Spleen (tissue), 11 donors: ENCODE measurements at regions not wholly inside any gene's neighbourhood (a gene's known extent, or its start where the extent isn't known, plus 50 kb on each side); places are given as distances from the start of the nearest gene placed in this dataset.

Experiments
- DNase-seq: peaks from one replicate; pipeline ENCODE4 v3.0.0-alpha.2; 2020
- H3K27ac ChIP-seq, 8 donors: fragments of 200-600 bp; sonication (generic) in 7 of 8; 1 replicate in 4 of 8; 2 replicates in 4 of 8; pipeline versions ENCODE4 v1.5.0 to v1.8.0; 2016 to 2021; ENCODE audit warnings: inconsistent platforms in 4 of 8, mild to moderate bottlenecking in 4 of 8, moderate library complexity in 1 of 8
- H3K27me3 ChIP-seq, 7 donors: fragments of 200-600 bp; sonication (generic) in 6 of 7; replicated peaks in 1 of 7; 1 replicate in 4 of 7; 2 replicates in 3 of 7; pipeline versions ENCODE4 v1.5.0 to v1.8.0; 2016 to 2021; ENCODE audit warnings: inconsistent platforms in 3 of 7, mild to moderate bottlenecking in 1 of 7
- H3K36me3 ChIP-seq, 6 donors: fragments of 200-600 bp; sonication (generic) in 5 of 6; 1 replicate in 4 of 6; 2 replicates in 2 of 6; pipeline versions ENCODE4 v1.5.0 to v1.8.0; 2016 to 2021; ENCODE audit warnings: inconsistent platforms in 2 of 6
- H3K4me1 ChIP-seq, 6 donors: fragments of 200-600 bp; sonication (generic) in 5 of 6; 1 replicate in 3 of 6; 2 replicates in 3 of 6; pipeline versions ENCODE4 v1.5.0 to v1.8.0; 2016 to 2021; ENCODE audit warnings: inconsistent platforms in 3 of 6
- H3K4me3 ChIP-seq, 8 donors: fragments of 200-600 bp; sonication (generic) in 7 of 8; 1 replicate in 4 of 8; 2 replicates in 4 of 8; pipeline versions ENCODE4 v1.5.0 to v1.8.0; 2016 to 2021; ENCODE audit warnings: inconsistent platforms in 4 of 8, mild to moderate bottlenecking in 4 of 8, moderate library complexity in 2 of 8
- H3K9me3 ChIP-seq, 8 donors: fragments of 200-600 bp; sonication (generic) in 7 of 8; 1 replicate in 4 of 8; 2 replicates in 4 of 8; pipeline versions ENCODE4 v1.5.0 to v1.8.0; 2016 to 2021; ENCODE audit warnings: inconsistent platforms in 4 of 8
- POLR2A ChIP-seq, 3 donors: fragments of 450-650 bp; IDR thresholded peaks; one replicate each; pipeline ENCODE4 v1.5.1; 2017; ENCODE audit warnings: antibody characterized with exemption in 3 of 3, mild to moderate bottlenecking in 1 of 3
- POLR2AphosphoS5 ChIP-seq, 3 donors: sonication (generic); formaldehyde crosslinking; IDR thresholded peaks; one replicate each; pipeline ENCODE4 v1.5.1; 2017; ENCODE audit warnings: antibody characterized with exemption in 3 of 3
- WGBS, 5 donors: extraction: QIAGEN DNeasy Blood & Tissue Kit in 3 of 5; methylation state at CpG; one replicate each; pipeline versions ENCODE4 v1.1.5 to v1.1.7; 2013 to 2018; 5-methylcytosine and 5-hydroxymethylcytosine counted together
- intact Hi-C: fragments of 100-400 bp; cut with DNase I; formaldehyde crosslinking; loops from one replicate; pipeline ENCODE4 v1.15.0; 2023; ENCODE audit warnings: low total_unique reads
- TF ChIP-seq, protein P1 (sequence below), 11 experiments: fragments of 200-600 bp in 7 of 11; fragments of 450-650 bp in 4 of 11; sonication (generic) in 4 of 11; IDR thresholded peaks in 8 of 11; conservative IDR thresholded peaks in 3 of 11; 1 replicate in 7 of 11; 2 replicates in 4 of 11; pipeline versions ENCODE4 v1.4.0 to v1.8.0; 2016 to 2021; ENCODE audit warnings: antibody characterized with exemption in 11 of 11, inconsistent platforms in 4 of 11, mild to moderate bottlenecking in 1 of 11
- donor health status: healthy with polysubstance abuse.
- donor health status: DM: no; HTN: no; CAD: no; lungs with moderate emphysema.
- donor health status: DM: no; HTN: no; CAD: no.
- donor health status: Bipolar disorder and iron deficiency.
- donor health status: healthy.
- donor health status: DM: no; HTN: no; CAD: no.
- donor health status: DM: yes; HTN: yes; CAD: no.

- Histone ChIP-seq H3K27me3 (no peaks in the 10 kb centered on the region), H3K27ac (no peak overlapping the region), H3K4me3 (no peak overlapping the region), H3K36me3 (no peaks in the 10 kb centered on the region), H3K4me1 (no peaks in the 10 kb centered on the region), H3K9me3 (peaks cover 0 to 13% (median 0%) of the 10 kb centered on the region in 8 donors)
- TF ChIP-seq POLR2A (IDR thresholded peaks at IDR 0.05) (no peak), POLR2AphosphoS5 (IDR thresholded peaks at IDR 0.05) (no peak)
- TF ChIP-seq, protein P1, sequence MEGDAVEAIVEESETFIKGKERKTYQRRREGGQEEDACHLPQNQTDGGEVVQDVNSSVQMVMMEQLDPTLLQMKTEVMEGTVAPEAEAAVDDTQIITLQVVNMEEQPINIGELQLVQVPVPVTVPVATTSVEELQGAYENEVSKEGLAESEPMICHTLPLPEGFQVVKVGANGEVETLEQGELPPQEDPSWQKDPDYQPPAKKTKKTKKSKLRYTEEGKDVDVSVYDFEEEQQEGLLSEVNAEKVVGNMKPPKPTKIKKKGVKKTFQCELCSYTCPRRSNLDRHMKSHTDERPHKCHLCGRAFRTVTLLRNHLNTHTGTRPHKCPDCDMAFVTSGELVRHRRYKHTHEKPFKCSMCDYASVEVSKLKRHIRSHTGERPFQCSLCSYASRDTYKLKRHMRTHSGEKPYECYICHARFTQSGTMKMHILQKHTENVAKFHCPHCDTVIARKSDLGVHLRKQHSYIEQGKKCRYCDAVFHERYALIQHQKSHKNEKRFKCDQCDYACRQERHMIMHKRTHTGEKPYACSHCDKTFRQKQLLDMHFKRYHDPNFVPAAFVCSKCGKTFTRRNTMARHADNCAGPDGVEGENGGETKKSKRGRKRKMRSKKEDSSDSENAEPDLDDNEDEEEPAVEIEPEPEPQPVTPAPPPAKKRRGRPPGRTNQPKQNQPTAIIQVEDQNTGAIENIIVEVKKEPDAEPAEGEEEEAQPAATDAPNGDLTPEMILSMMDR (IDR thresholded peaks at IDR 0.05 in 8 of 11, conservative IDR thresholded peaks at IDR 0.05 in 3 of 11) = no peak
- 84 to 89% (median 87%) methylated on average over 8 of the region's 8 CpGs for WGBS, 5 donors
- DNase-seq = no peak
- intact Hi-C loops = no loop called here
These were observed 799.5 kb downstream of the QKI start for GRCh38 chr6:164214066-164214465.

- TF ChIP-seq, protein P1 (IDR thresholded peaks at IDR 0.05 in 8 of 11, conservative IDR thresholded peaks at IDR 0.05 in 3 of 11) = no peak
- Histone ChIP-seq H3K36me3 (no peaks in the 10 kb centered on the region), H3K4me1 (no peaks in the 10 kb centered on the region), H3K27me3 (no peaks in the 10 kb centered on the region), H3K27ac (no peak overlapping the region), H3K4me3 (no peak overlapping the region), H3K9me3 (peaks cover 0 to 13% (median 0%) of the 10 kb centered on the region in 8 donors)
- WGBS, 5 donors = 80 to 94% (median 86%) methylated on average over 3 of the region's 3 CpGs
- no peak for DNase-seq
- intact Hi-C loops = no loop called here
These were observed 796.7 kb downstream of the QKI start for GRCh38 chr6:164211254-164211653.

GRCh38 chr6:164210783-164211182 lies 796.3 kb downstream of the QKI start:
- intact Hi-C loops = no loop called here
- no peaks in the 10 kb centered on the region for H3K27me3 ChIP-seq
- WGBS, 5 donors = 75 to 90% (median 79%) methylated on average over 5 of the region's 5 CpGs
- TF ChIP-seq, protein P1 (IDR thresholded peaks at IDR 0.05 in 8 of 11, conservative IDR thresholded peaks at IDR 0.05 in 3 of 11) = no peak
- TF ChIP-seq POLR2AphosphoS5 (IDR thresholded peaks at IDR 0.05) = no peak
- H3K9me3 ChIP-seq = peaks cover 0 to 13% (median 0%) of the 10 kb centered on the region in 8 donors
- no peak overlapping the region for H3K4me3 ChIP-seq
- H3K36me3 ChIP-seq = no peaks in the 10 kb centered on the region
- H3K4me1 ChIP-seq = no peaks in the 10 kb centered on the region
- no peak for DNase-seq
- no peak overlapping the region for H3K27ac ChIP-seq

GRCh38 chr6:164210323-164210722 lies 795.8 kb downstream of the QKI start:
- H3K9me3 ChIP-seq = peaks cover 0 to 13% (median 0%) of the 10 kb centered on the region in 8 donors
- intact Hi-C loops = no loop called here
- no peak overlapping the region for H3K27ac ChIP-seq
- TF ChIP-seq POLR2A (IDR thresholded peaks at IDR 0.05) (no peak), POLR2AphosphoS5 (IDR thresholded peaks at IDR 0.05) (no peak)
- TF ChIP-seq, protein P1 (IDR thresholded peaks at IDR 0.05 in 8 of 11, conservative IDR thresholded peaks at IDR 0.05 in 3 of 11) = no peak
- H3K27me3 ChIP-seq = no peaks in the 10 kb centered on the region
- H3K4me1 ChIP-seq = no peaks in the 10 kb centered on the region
- no peak overlapping the region for H3K4me3 ChIP-seq
- WGBS, 5 donors = 57 to 71% (median 59%) methylated on average over 2 of the region's 2 CpGs
- no peaks in the 10 kb centered on the region for H3K36me3 ChIP-seq
- DNase-seq = no peak
